ENCODE measurements at regions not wholly inside any gene's neighbourhood (a gene's known extent, or its start where the extent isn't known, plus 50 kb on each side); places are given as distances from the start of the nearest gene placed in this dataset.

DNA sequence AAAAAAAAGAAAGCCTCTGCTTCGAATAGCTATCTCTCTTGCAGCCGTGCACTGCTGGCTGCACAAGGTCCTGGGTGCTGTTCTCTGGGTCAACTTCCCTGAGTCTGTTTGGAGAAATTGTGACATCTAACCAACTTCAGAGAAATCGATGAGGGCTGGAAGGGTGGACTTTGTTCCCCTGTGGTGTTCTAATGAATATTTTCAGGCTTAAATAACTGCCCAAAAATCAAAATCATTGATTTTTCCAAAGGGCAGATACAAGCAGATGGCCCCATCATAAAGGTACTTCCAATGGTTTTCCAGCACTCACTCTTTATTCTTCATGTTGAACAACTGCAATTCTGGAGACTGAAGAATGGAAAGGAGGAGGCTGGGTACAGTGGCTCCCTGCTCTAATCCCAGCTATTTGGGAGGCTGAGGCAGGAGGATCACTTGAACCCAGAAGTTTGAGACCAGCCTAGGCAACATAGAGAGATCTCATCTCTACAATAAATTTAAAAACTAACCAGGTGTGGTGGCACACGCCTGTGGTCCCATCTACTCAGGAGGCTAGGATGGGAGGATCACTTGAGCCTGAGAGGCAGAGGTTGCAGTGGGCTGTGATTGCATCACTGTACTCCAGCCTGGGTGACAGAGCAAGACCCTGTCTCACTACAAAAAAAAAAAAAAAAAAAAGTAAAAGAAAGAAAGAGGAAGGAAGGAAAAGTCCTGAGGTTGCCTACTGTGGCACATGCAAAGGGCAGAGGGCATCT, 59.1 kb downstream of the FOXA2 start:
- ChIA-PET CTCF (ENCODE audit: partially characterized antibody) (interaction anchor here (1.2 kb wide), 1 partner anchor 166 kb away, joined by 3 read pairs; no protein-coding TSS in a partner anchor), POLR2A (ENCODE audit: partially characterized antibody) (no interaction called here)
- H3K18ac ChIP-seq (ENCODE audit: extremely low read depth, low read length), result no peak overlapping the region
- FAIRE-seq (no peak), DNase-seq (ENCODE audit: low read depth in 1 of 2, low spot score in 2 of 2) (no peak)
- no peaks in the 10 kb centered on the region for H3K23me2 ChIP-seq (ENCODE audit: low read depth, low read length)
- H4K8ac ChIP-seq (ENCODE audit: extremely low read depth, insufficient read depth, low read length), result no peak overlapping the region
- no peak overlapping the region for H2BK20ac ChIP-seq (ENCODE audit: low read length)
- H2BK5ac ChIP-seq (ENCODE audit: low read depth, low read length), result no peak overlapping the region
- no peak overlapping the region for H3K4me2 ChIP-seq (ENCODE audit: insufficient read depth in 1 of 2, low read depth in 2 of 2, low read length in 2 of 2)
- WGBS, 2 experiments (ENCODE audit: extremely low coverage in 1 of 2, insufficient coverage in 1 of 2, insufficient read length in 1 of 2, insufficient replicate concordance in 2 of 2, low coverage in 1 of 2, low lambda C conversion rate in 2 of 2, missing lambda C conversion rate in 1 of 2), result 93% methylated on average over 4 of the region's 4 CpGs; no CpG with 5 or more reads in 1 of the 2 experiments
- H3K79me2 ChIP-seq (ENCODE audit: control insufficient read depth in 1 of 2, insufficient read depth in 2 of 2, low read length in 2 of 2), result no peaks in the 10 kb centered on the region
- no peak overlapping the region for H3K56ac ChIP-seq (replicated peaks; ENCODE audit: insufficient read length, low read depth, low read length)
- no peaks in the 10 kb centered on the region for H4K20me1 ChIP-seq (replicated peaks in 1 of 2; ENCODE audit: control insufficient read depth in 1 of 2, insufficient read depth in 2 of 2, low read length in 2 of 2)
- H2AK5ac ChIP-seq (ENCODE audit: low read depth, low read length), result no peak overlapping the region
- H3K27me3 ChIP-seq (replicated peaks in 1 of 4; ENCODE audit: control insufficient read depth in 3 of 4, extremely low read depth in 1 of 4, insufficient read depth in 3 of 4, low read length in 3 of 4), result no peaks in the 10 kb centered on the region
- no peak overlapping the region for H4K5ac ChIP-seq (ENCODE audit: insufficient read length, low read depth, low read length)
- peaks cover 0 to 7% (median 3%) of the 10 kb centered on the region in 4 experiments; a peak in 3 of 7 replicates for H3K4me1 ChIP-seq (replicated peaks in 1 of 4; ENCODE audit: control insufficient read depth in 3 of 4, insufficient read depth in 4 of 4, low read length in 3 of 4)
- no peak overlapping the region for H3K4ac ChIP-seq (replicated peaks; ENCODE audit: insufficient read length, low read depth, low read length)
- no peaks in the 10 kb centered on the region for H3K79me1 ChIP-seq (ENCODE audit: low read depth, low read length)
- no peak overlapping the region for H2BK15ac ChIP-seq (ENCODE audit: low read length)
- no peak for TF ChIP-seq SIX5 (IDR thresholded peaks at IDR 0.05; ENCODE audit: low read depth, low read length)
- TF ChIP-seq ZNF274 (IDR thresholded peaks at IDR 0.05; ENCODE audit: borderline replicate concordance, extremely low read depth, low read length), result no peak
- TF ChIP-seq SRF (IDR thresholded peaks at IDR 0.05; ENCODE audit: low read depth, low read length), result no peak
- no peak for TF ChIP-seq SP1 (IDR thresholded peaks at IDR 0.05; ENCODE audit: low read depth, low read length)
- no peak for TF ChIP-seq EGR1 (IDR thresholded peaks at IDR 0.05; ENCODE audit: borderline replicate concordance, low read depth, low read length)
- TF ChIP-seq, protein P1, sequence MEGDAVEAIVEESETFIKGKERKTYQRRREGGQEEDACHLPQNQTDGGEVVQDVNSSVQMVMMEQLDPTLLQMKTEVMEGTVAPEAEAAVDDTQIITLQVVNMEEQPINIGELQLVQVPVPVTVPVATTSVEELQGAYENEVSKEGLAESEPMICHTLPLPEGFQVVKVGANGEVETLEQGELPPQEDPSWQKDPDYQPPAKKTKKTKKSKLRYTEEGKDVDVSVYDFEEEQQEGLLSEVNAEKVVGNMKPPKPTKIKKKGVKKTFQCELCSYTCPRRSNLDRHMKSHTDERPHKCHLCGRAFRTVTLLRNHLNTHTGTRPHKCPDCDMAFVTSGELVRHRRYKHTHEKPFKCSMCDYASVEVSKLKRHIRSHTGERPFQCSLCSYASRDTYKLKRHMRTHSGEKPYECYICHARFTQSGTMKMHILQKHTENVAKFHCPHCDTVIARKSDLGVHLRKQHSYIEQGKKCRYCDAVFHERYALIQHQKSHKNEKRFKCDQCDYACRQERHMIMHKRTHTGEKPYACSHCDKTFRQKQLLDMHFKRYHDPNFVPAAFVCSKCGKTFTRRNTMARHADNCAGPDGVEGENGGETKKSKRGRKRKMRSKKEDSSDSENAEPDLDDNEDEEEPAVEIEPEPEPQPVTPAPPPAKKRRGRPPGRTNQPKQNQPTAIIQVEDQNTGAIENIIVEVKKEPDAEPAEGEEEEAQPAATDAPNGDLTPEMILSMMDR (IDR thresholded peaks at IDR 0.05; ENCODE audit: control extremely low read depth in 1 of 3, insufficient read depth in 1 of 3, low read depth in 1 of 3, low read length in 3 of 3), result no peak
- H3K9me3 ChIP-seq (ENCODE audit: insufficient read depth in 2 of 2, low read depth in 1 of 2, low read length in 1 of 2), result no peaks in the 10 kb centered on the region
- H3K9ac ChIP-seq (replicated peaks in 1 of 4; ENCODE audit: extremely low read depth in 1 of 4, low read depth in 3 of 4, low read length in 3 of 4), result no peak overlapping the region
- H2BK120ac ChIP-seq (replicated peaks; ENCODE audit: low read depth, low read length), result no peak overlapping the region
- no peaks in the 10 kb centered on the region for H3K36me3 ChIP-seq (ENCODE audit: control insufficient read depth in 2 of 4, insufficient read depth in 4 of 4, low read length in 3 of 4)
- H3K14ac ChIP-seq (ENCODE audit: insufficient read length), result no peak overlapping the region
- H4K91ac ChIP-seq (replicated peaks; ENCODE audit: insufficient read length, low read length), result no peak overlapping the region
- no peak overlapping the region for H3K4me3 ChIP-seq (ENCODE audit: extremely low read depth in 1 of 4, insufficient read depth in 2 of 4, low read depth in 3 of 4, low read length in 4 of 4)
- H2AFZ ChIP-seq (ENCODE audit: low read length), result no peak overlapping the region
- H3K27ac ChIP-seq (ENCODE audit: low read depth, low read length), result no peak overlapping the region
- no peak overlapping the region for H3K23ac ChIP-seq (ENCODE audit: insufficient read length)
- H2BK12ac ChIP-seq (ENCODE audit: low read depth, low read length), result no peak overlapping the region

Data from H1 (cell line).